HG02884 (cell line): ENCODE measurements at regions not wholly inside any gene's neighbourhood (a gene's known extent, or its start where the extent isn't known, plus 50 kb on each side); places are given as distances from the start of the nearest gene placed in this dataset.

Source experiments
- ATAC-seq: cut with Tn5 transposase; IDR thresholded peaks from one replicate; pipeline ENCODE4 v1.9.1; 2021; ENCODE audit warnings: mild to moderate bottlenecking, moderate library complexity; ENCODE audit not compliant: unreplicated experiment

DNA sequence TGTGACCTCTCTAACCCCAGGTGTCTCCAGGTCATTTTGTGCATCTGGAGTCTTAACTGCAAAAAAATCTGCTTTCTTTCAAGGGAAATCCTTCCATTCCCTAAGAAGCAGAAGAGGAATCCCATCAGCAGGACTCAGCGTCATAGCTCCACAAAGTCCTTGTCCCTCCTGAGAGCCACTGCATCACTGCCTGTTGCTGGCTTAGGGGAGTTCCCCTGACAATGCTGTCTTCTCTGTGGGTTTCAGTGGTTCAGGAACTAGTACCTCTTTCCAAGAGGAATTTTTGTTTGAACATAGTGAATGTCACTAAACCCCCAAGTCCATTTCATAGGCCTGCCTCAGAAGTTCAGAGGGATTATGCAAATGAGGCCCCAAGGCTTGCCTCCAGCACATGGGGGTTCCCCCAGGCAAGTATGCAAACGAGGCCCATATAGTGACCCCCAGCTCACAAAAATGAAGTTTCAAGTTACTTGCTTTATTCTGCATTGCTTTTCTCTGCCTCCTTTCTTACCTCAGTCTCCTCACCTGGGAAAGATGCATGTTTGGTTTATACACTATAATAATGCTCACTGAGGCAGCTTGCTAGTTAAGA is 513.9 kb upstream of the MEX3C start:
- peak; percentile 72 for ATAC-seq

DNA sequence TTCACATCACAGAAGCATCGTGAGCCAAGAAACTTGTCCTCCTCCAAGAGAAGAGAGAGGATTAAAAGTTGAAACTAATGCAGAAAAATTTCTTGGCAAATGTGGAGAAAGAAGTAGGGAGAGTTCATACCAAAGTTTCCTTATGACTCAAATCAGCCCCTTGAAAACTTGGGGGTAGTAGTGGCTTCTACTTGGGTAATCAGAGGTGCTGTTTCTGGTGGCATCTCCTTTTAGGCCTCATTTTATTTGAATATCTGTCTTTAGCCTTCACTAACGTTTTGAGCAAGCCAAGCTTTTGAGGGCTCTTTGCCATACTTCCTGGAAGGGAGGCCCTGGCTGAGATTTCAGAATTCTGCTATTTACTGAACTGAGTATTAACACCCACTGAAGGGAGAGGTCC is 515.3 kb upstream of the MEX3C start:
- ATAC-seq, result peak; percentile 36

DNA sequence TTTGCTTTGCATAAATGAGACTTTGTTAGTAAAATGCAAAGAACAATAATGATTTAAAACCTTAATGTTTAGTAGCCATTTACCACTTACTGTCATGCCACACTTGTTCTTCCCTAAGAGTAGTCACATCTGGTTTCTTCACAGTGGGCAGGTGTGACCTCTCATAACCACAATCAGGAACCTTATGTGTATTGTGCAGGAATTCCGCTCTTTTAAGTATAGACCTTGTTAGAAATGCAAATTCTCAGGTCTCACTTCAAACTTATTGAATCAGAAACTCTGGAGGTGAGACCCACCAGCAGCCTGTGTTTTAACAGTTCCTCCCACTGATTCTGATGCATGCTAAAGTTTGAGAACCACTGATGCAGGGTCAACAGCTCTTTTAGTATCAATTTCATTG is 518.8 kb upstream of the MEX3C start:
- peak; percentile 46 for ATAC-seq

DNA sequence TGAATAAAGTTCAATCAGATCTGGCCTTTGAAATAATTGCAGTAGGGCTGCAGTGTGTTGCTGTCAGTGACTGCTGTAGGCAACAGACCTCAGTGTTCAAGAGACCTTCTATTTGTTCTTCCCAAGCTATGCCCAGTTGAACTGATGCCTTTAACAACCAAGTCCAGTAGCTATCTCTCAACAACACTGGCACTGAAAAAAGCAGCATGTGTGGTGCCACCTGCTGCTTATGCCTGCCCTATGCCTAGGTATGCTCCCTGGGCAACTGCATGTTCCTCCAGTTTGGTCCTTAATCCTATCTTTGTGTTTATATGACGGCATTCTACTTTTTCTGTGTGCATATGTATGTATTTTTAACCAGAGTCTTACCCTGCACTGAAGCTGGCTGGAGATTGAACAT is 523.9 kb upstream of the MEX3C start:
- ATAC-seq, result no peak

DNA sequence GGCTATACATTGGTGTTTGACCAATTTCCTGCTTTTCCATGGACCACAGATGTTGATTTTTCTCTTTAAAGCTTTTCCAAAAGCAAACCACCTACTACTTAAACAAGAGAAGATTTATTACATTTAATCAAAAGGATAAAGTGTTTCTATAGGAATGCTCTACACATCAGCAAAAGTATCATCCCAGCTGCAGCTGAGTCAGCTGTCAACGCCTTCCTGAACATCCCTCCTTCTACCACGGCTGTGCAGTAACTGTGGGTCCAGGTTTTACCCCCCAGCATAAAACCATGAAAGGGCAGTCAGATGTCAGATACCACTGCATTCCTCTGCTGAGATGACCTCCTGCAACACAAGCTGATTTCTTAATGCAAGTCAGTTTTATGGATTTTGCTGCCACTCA is 524.5 kb upstream of the MEX3C start:
- no peak for ATAC-seq

DNA sequence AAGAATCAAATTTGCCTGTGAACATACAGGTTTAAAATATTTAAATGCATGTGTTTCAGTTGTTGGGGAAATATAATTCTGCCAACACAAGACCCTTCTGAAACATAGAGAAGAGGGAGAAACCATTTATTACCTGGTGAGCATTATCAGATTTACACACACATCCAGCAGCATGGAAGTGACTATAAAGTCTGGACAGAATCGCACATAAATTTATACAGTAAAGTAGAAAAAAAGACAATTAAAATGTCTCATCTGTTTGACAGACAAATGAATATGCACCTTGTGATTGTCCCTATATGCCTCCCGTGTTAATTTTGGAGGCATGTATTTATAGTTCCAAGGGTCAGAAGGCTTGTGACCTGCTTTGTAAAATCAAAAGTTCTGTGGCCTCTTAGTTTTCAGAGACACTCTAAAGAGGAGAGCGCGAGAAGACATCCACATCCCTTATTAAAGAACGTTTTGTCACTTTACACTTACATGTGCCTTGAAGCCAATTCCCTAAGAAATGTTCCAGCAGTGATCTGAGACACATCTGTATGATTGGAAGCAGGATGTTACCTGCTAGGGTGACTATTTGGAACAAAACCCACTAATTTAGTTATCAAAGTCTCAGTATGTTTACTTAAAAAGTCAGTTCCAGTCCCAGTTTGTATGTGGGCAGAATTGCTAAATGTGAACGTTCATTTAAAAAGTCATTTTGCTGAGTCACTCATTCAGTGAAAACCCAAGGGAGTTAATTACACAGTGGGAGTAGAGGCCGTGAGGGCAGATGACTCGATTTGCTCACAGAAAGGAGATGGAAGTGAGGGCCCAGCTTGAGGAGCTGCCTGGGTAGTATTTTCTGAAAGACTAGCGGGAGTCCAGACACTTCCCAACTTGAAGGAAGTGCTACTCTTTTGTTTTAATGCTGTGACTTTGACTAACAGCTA is 527.6 kb upstream of the MEX3C start:
- no peak for ATAC-seq

DNA sequence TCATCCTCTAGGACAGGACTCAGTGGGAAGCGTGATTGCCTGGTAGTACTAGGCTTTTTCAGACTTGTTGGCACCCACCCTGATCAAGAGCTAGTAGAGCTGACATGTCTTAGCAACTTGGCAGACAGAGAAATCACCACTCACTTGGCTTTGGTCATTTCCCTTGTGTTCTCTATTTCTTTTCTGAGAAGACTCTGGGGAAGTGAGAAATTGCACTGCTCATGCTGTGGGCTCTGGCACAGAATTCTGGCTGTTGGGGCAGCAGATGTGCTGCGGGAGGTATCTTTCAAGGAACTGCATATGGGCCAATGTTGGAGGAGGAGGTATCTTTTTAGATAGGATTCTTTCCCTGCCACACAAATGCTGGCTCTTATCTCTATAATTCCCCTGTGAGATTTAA is 529.1 kb upstream of the MEX3C start:
- peak; percentile 30 for ATAC-seq

DNA sequence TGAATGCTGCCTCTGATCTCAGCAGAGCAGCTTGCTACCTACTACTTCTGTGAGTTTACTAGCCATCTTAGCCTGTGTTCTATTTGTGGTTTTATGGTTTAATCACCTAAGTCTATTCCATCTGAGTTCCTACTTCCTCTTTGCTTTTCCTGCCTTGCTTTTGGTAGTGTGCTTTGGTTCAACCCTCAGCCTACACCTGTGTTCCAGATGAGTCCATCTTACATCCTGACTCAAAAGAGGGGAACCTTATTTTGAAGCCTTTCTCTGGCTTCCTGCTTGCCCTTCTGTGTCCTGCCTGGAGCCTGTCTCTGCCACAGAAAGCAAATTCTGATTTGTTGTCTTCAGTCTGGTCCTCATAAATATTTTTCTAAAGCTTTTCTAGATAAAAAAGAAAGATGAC is 530.3 kb upstream of the MEX3C start:
- ATAC-seq, result peak; percentile 53

DNA sequence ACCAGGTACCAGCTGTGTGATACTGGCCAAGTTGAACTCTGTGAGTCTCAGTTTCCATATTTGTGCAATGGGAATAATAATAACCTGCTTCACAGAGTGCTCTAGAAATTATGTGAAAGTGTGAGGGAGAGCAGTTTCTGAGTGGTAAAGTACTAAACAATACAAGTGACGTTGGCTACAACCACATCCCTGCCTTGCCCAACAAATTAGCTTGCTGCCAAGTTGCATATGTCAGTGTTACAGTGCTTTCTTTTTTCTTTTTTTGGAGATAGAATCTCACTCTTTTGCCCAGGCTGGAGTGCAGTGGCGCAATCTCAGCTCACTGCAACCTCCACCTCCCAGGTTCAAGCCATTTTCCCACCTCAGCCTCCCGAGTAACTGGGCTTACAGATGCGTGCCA is 533.6 kb upstream of the MEX3C start:
- no peak for ATAC-seq

DNA sequence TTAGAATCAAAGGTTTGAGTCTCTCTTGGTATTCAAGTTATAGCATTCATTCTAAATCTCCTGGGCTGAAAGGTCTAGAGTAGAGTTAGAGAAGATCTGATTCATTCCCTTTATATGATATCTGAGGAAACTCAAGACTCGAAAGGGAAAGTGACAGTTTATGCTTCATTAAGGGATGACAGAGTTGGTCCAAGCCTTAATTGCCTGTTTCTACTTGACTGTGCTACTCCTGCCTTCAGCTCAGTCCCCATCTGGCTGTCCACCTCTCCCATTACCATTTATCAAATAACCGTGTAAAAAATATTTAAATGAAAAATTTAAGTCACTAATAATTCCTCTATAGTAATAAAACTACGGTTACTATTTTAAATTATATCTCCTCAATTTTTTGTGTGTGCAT is 537.1 kb upstream of the MEX3C start:
- ATAC-seq, result no peak

DNA sequence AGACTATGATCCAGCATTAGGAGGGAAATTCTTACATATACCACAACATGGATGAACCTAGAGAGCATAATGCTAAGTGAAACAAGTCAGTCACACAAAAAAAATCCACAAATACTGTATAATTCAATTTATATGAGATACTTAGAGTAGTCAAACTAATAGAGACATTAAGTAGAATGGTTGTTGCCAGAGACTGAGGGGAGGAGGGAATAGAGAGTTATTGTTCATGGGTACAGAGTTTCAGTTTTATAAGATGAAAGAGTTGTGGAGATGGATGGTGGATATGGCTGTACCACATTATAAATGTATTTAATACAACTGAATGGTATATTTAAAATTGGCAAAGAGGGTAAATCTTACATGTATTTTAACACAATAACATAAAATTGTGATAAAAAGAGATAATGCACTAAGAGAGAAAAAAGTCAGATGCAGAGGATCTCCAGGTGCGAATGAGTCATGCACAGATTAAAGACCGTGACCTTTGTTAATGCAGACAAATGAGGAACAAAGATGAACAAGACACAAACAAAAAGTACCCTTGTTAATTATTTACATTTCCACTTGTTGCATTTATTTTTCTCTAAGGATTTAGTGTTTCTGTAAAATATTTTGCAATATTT is 541.7 kb upstream of the MEX3C start:
- peak; percentile 87 for ATAC-seq

DNA sequence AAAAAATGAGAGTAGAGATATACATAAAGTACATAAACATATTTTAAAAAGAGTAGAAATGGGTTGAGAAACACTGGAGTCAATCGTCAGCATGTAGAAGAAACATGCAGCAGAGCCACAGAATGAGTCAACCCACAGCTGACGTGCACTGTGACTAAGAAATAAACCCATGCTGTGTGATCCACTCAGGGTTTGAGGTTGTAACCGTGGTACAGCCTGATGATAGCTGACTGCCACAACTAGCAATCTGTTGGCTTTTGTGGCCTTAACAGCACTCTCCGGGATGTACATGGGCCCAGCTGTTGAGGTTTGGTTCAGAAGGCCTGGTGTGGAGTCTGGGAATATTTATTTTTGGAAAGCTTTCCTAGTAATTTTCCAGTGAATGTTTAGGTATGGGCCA is 554.4 kb upstream of the MEX3C start:
- peak; percentile 52 for ATAC-seq

DNA sequence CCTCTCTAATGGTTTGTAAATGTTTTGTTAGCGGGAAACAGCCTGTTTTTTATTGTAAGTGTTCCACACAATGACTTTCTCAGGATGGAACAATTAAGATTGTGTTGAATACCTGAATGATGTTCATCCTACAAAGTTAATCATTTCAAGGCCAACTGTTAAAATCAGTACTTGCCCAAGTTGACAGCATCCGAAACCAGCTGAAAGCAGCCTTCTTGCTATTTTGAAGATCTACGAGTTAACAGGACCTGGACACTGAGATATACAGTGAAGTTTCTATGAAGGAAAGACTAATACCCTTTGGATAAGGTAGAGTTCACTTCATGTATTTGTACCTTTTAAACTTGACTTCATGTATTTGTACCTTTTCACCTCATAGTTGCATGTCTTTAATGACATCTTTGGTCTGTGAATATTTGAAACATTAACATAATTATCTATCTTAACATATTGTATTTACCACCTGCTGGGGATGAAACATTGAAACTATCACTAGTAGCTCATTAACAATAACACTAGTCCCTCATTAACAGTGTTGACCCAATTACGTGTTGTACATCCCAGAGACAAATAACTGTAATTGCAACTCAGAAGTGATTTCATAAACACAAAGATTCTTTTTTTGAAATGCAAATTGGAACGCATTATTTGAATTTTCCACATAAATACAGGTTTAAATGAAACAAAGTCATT is 556.0 kb upstream of the MEX3C start:
- no peak for ATAC-seq

DNA sequence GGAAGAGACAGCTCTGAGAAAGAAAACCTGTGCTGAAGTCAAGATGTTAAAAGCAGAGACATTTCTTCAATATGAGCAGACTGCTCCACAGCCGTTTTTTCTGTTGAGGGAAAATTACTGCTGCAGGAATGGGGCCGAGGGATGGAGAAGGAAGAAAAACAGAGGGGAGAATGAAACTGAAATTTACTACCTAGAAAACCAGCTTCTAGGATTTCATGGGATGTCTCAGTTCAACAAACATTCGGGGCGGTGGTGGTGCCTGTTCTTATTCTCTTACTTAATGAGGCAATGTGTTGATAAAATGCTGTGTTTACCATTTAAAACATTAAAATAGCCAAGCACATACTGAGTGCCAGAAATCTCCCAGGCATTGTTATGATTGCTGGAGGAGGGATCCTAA is 557.1 kb upstream of the MEX3C start:
- ATAC-seq, result no peak

DNA sequence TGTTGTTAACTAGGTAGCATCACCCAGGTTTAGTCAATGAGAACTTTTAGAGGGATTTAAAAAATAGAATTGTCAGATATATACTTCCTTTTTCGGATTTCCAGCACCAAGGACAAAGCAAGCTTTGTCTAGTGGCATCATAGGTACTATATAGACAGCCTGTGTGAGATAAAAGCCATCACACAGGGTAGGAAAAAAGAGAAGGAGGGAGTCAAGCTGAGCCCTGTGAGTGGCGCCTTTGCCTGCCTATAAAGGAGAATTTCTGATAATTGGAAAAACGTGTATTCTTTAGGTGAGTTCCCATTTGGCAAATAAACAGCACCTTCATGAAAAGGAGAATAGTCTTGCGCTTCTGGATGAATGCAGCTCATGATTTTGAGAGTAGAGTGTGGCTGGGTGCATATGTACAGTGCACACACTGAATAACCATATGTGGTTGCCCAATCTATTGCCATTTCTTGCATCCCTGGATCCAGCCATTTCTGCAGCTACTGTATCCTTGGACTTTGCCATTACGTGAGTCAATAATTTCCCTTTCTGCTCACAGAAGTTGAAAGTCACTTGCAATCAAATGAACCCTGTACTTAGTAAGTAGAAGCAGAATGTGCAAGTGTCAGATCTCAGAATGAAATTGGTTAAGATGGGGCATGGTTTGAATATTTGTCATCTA is 559.9 kb upstream of the MEX3C start:
- no peak for ATAC-seq

DNA sequence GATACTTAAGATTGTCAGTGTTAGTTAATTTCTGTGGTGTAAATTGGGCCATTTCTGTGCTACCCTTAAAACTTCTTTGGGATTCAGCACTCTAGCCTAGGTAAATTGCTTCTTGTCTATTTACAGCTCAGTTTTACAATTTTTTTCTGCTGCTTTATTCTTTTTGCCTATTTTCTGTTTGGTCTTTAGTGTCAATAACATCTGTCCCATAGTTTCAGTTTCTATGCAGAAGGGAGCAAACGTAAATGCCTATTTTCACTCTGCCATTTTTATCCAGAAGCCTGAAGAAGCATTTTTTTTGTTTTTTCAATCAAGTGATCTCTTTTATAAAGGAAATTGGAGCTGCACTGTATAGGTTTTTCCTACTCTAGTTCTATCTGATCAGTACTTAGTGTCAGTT is 564.9 kb upstream of the MEX3C start:
- no peak for ATAC-seq

DNA sequence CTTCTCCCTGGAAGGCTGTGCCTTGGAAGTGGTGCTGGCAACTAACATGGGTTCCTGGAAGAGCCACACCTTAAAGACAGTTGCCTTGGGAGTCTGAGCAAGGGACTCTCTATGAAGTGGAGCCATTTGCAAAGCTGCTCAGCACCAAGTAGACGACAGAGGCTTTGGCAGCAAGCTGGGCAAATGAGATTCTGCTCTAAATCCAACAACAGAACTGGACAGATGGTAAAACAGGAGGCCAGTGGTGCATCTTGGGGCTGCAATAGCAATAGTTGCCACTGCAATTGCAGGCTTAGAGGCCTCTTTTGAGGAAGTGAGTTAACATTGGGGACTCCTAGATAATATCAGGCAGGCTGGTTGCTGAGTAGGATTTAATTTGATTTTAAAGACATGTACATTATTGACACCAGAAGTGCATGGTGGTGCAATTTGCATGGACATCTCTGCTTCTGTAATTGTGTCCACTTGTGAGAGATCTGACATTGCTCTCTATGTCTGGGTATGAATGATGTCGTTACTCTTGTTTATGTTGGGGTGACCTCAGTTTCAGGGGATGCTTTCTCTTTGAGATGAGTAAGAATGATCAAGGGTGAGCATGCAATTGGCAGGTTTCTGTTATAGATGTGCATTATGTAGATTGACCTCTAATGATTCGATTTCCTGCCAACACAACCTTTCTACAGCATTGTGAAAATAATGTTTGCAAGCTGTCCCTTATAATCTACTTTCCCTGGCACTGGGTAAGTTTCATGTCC is 568.3 kb upstream of the MEX3C start:
- peak; percentile 44 for ATAC-seq

DNA sequence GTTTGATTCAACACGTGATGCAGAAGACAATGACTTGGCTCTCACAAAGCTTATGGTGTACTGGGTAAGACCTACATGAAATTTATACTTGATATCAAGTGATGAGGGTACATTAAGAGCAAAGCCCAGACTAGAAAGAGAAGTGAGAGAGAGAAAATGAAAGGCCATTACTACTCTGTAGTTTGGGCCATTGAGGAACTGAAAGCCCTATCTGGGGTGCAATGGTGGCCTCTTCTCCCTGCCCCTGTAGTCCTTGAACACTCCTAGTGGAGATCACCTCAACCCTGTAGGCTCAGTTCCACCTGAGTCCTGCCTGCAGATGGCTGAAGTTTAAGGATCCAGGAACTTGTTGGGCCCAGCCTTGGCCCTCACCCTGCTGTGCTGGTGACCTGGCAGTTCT is 569.8 kb upstream of the MEX3C start:
- peak; percentile 62 for ATAC-seq

DNA sequence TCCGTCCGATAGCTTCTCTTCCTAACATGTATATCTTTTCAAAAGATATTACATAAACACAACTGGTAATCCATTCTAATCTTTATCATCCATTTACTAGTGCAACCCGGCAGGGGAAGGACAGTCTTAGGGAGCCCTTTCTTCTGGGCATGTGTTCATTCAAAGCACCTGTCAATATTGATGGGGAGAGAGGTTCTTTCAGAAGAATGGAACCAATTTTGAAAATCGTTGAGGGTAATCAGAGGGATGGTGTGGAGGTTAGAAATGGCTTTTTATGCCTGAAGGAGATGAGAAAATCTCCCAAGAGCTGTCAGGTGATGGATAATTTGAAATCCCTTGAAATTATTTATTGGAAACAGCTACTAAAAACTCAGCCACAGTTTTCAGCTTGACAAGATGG is 561.9 kb upstream of the DCC start:
- no peak for ATAC-seq

DNA sequence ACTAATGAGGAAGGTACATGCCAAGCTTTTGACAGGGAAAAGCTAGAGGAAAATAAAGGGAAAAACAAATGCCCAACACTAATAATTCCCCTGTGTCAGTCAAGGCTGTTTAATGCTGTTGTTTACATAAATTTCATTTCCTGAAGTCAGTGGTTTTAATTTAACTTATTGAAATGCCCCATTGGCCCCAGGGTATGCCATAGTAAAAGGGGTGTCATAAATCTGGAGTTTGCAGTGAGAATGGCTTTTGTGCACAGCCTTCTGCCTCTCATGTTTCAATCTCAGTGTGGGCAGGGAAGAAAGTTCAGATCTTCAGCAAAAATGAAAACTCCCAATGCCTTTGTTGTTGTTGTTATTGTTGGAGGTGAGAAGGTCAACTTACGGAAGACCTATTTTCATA is 550.1 kb upstream of the DCC start:
- ATAC-seq, result no peak
